Liver (tissue), 8 donors: ENCODE measurements at regions not wholly inside any gene's neighbourhood (a gene's known extent, or its start where the extent isn't known, plus 50 kb on each side); places are given as distances from the start of the nearest gene placed in this dataset.

ENCODE experiments used
- DNase-seq: peaks from one replicate; pipeline ENCODE4 v3.0.0-alpha.2; 2017; ENCODE audit warnings: low spot score
- H3K27ac ChIP-seq, 2 donors: one replicate each; pipeline ENCODE4 v1.7.0; 2013; ENCODE audit warnings: inconsistent platforms in 2 of 2, low read length in 2 of 2, control low read depth in 1 of 2, low read depth in 1 of 2, mild to moderate bottlenecking in 1 of 2
- H3K27me3 ChIP-seq, 4 donors: one replicate each; pipeline versions ENCODE4 v1.6.1 to v1.7.0; 2013; ENCODE audit warnings: low read length in 3 of 4, inconsistent platforms in 1 of 4, mild to moderate bottlenecking in 1 of 4, moderate library complexity in 1 of 4; ENCODE audit not compliant: control insufficient read depth in 4 of 4, insufficient read depth in 4 of 4
- H3K36me3 ChIP-seq, 4 donors: one replicate each; pipeline versions ENCODE4 v1.6.1 to v1.7.0; 2013; ENCODE audit warnings: low read length in 3 of 4, mild to moderate bottlenecking in 3 of 4, low read depth in 1 of 4, moderate library complexity in 1 of 4; ENCODE audit not compliant: control insufficient read depth in 4 of 4, insufficient read depth in 3 of 4
- H3K4me1 ChIP-seq, 4 donors: one replicate each; pipeline versions ENCODE4 v1.6.1 to v1.7.0; 2013; ENCODE audit warnings: low read length in 3 of 4, mild to moderate bottlenecking in 3 of 4, moderate library complexity in 1 of 4; ENCODE audit not compliant: control insufficient read depth in 4 of 4, insufficient read depth in 4 of 4
- H3K4me3 ChIP-seq, 3 donors: one replicate each; pipeline versions ENCODE4 v1.6.1 to v1.7.0; 2013; ENCODE audit warnings: low read length in 3 of 3, control low read depth in 1 of 3, low read depth in 1 of 3, mild to moderate bottlenecking in 1 of 3
- H3K9ac ChIP-seq, 2 donors: one replicate each; pipeline ENCODE4 v1.7.0; 2013; ENCODE audit warnings: low read length in 2 of 2, mild to moderate bottlenecking in 2 of 2, moderate library complexity in 2 of 2, control low read depth in 1 of 2, low read depth in 1 of 2
- H3K9me3 ChIP-seq, 4 donors: one replicate each; pipeline versions ENCODE4 v1.6.1 to v1.7.0; 2013; ENCODE audit warnings: low read length in 3 of 4; ENCODE audit not compliant: control insufficient read depth in 4 of 4
- EGR1 ChIP-seq, 2 donors: IDR thresholded peaks; 2 replicates each; pipeline ENCODE4 v1.6.1; 2016 to 2018; ENCODE audit warnings: antibody characterized with exemption in 2 of 2, low read depth in 2 of 2
- FOXA1 ChIP-seq: IDR thresholded peaks from 2 replicates; pipeline ENCODE4 v1.6.1; 2016; ENCODE audit warnings: antibody characterized with exemption
- FOXA2 ChIP-seq: IDR thresholded peaks from 2 replicates; pipeline ENCODE4 v1.6.1; 2016; ENCODE audit warnings: antibody characterized with exemption
- GABPA ChIP-seq, 2 donors: IDR thresholded peaks in 1 of 2; conservative IDR thresholded peaks in 1 of 2; 2 replicates each; pipeline ENCODE4 v1.6.1; 2016; ENCODE audit warnings: antibody characterized with exemption in 2 of 2, mild to moderate bottlenecking in 1 of 2, moderate library complexity in 1 of 2
- HNF4A ChIP-seq, 2 donors: conservative IDR thresholded peaks; 2 replicates each; pipeline ENCODE4 v1.6.1; 2016; ENCODE audit warnings: antibody characterized with exemption in 2 of 2, mild to moderate bottlenecking in 2 of 2
- HNF4G ChIP-seq: IDR thresholded peaks from 2 replicates; pipeline ENCODE4 v1.6.1; 2016; ENCODE audit warnings: antibody characterized with exemption
- JUND ChIP-seq, 2 donors: IDR thresholded peaks; 2 replicates each; pipeline ENCODE4 v1.6.1; 2016; ENCODE audit warnings: antibody characterized with exemption in 2 of 2
- NR2F2 ChIP-seq: IDR thresholded peaks from 2 replicates; pipeline ENCODE4 v1.6.1; 2016; ENCODE audit warnings: antibody characterized with exemption
- RAD21 ChIP-seq, 2 donors: IDR thresholded peaks; 2 replicates each; pipeline ENCODE4 v1.6.1; 2016; ENCODE audit warnings: antibody characterized with exemption in 2 of 2, mild to moderate bottlenecking in 2 of 2
- SP1 ChIP-seq: IDR thresholded peaks from 2 replicates; pipeline ENCODE4 v1.6.1; 2018; ENCODE audit warnings: antibody characterized with exemption, mild to moderate bottlenecking
- TAF1 ChIP-seq: conservative IDR thresholded peaks from 2 replicates; pipeline ENCODE4 v1.6.1; 2016; ENCODE audit warnings: antibody characterized with exemption, mild to moderate bottlenecking
- YY1 ChIP-seq: IDR thresholded peaks from 2 replicates; pipeline ENCODE4 v1.6.1; 2016; ENCODE audit warnings: antibody characterized with exemption, mild to moderate bottlenecking
- WGBS: extraction: QIAGEN DNeasy Blood & Tissue Kit; methylation state at CpG from one replicate; pipeline ENCODE4 v1.1.7; 2013; 5-methylcytosine and 5-hydroxymethylcytosine counted together
- TF ChIP-seq, protein P1 (sequence below): IDR thresholded peaks from 2 replicates; pipeline ENCODE4 v1.6.1; 2016; ENCODE audit warnings: antibody characterized with exemption
- TF ChIP-seq, protein P2 (sequence below): fragments of 150-350 bp; IDR thresholded peaks from 2 replicates; pipeline ENCODE4 v1.5.1; 2017; ENCODE audit warnings: improper control_type of control experiment, low read depth, low read length; ENCODE audit not compliant: missing input control
- TF ChIP-seq, protein P3 (sequence below): IDR thresholded peaks from 2 replicates; pipeline ENCODE4 v1.6.1; 2016; ENCODE audit warnings: antibody characterized with exemption
- TF ChIP-seq, protein P4 (sequence below): IDR thresholded peaks from 2 replicates; pipeline ENCODE4 v1.6.1; 2016; ENCODE audit warnings: antibody characterized with exemption
- donor health status: healthy.
- donor health status: healthy.
- donor health status: healthy.
- donor health status: healthy.
- donor health status: healthy.

DNA sequence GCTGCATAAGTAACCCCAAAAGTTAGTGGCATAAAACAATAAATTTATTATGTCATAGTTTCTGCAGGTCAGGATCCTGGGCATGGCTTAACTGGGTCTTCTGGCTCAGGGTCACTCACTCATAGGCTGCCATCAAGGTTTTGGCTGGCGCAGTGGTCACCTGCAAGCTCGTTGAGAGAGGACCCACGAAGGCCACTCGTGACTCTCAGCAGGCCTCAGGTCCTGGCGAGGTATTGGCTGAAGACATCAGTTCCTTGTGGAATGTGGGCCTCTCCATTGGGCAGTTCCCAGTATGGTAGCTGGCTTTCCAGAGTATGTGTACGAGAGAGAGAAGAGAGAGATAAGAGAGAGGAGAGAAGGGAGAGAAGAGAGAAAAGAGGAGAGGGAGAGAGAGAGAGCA, 138.3 kb upstream of the KLF14 start:
- Histone ChIP-seq H3K4me1 (no peaks in the 10 kb centered on the region), H3K36me3 (peaks cover 2 to 52% (median 23%) of the 10 kb centered on the region in 4 donors), H3K27me3 (no peaks in the 10 kb centered on the region), H3K27ac (no peak overlapping the region), H3K9ac (no peak overlapping the region), H3K4me3 (no peak overlapping the region), H3K9me3 (no peaks in the 10 kb centered on the region)
- no peak for DNase-seq
- WGBS: 93% methylated on average over 6 of the region's 6 CpGs
- TF ChIP-seq JUND (IDR thresholded peaks at IDR 0.05) (no peak), YY1 (no peak), SP1 (no peak), GABPA (IDR thresholded peaks at IDR 0.05 in 1 of 2, conservative IDR thresholded peaks at IDR 0.05 in 1 of 2) (no peak), EGR1 (IDR thresholded peaks at IDR 0.05; ENCODE audit: low read depth in 2 of 2) (no peak)
- TF ChIP-seq, protein P1, sequence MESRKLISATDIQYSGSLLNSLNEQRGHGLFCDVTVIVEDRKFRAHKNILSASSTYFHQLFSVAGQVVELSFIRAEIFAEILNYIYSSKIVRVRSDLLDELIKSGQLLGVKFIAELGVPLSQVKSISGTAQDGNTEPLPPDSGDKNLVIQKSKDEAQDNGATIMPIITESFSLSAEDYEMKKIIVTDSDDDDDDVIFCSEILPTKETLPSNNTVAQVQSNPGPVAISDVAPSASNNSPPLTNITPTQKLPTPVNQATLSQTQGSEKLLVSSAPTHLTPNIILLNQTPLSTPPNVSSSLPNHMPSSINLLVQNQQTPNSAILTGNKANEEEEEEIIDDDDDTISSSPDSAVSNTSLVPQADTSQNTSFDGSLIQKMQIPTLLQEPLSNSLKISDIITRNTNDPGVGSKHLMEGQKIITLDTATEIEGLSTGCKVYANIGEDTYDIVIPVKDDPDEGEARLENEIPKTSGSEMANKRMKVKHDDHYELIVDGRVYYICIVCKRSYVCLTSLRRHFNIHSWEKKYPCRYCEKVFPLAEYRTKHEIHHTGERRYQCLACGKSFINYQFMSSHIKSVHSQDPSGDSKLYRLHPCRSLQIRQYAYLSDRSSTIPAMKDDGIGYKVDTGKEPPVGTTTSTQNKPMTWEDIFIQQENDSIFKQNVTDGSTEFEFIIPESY: no peak
- TF ChIP-seq, protein P2, sequence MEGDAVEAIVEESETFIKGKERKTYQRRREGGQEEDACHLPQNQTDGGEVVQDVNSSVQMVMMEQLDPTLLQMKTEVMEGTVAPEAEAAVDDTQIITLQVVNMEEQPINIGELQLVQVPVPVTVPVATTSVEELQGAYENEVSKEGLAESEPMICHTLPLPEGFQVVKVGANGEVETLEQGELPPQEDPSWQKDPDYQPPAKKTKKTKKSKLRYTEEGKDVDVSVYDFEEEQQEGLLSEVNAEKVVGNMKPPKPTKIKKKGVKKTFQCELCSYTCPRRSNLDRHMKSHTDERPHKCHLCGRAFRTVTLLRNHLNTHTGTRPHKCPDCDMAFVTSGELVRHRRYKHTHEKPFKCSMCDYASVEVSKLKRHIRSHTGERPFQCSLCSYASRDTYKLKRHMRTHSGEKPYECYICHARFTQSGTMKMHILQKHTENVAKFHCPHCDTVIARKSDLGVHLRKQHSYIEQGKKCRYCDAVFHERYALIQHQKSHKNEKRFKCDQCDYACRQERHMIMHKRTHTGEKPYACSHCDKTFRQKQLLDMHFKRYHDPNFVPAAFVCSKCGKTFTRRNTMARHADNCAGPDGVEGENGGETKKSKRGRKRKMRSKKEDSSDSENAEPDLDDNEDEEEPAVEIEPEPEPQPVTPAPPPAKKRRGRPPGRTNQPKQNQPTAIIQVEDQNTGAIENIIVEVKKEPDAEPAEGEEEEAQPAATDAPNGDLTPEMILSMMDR: no peak

DNA sequence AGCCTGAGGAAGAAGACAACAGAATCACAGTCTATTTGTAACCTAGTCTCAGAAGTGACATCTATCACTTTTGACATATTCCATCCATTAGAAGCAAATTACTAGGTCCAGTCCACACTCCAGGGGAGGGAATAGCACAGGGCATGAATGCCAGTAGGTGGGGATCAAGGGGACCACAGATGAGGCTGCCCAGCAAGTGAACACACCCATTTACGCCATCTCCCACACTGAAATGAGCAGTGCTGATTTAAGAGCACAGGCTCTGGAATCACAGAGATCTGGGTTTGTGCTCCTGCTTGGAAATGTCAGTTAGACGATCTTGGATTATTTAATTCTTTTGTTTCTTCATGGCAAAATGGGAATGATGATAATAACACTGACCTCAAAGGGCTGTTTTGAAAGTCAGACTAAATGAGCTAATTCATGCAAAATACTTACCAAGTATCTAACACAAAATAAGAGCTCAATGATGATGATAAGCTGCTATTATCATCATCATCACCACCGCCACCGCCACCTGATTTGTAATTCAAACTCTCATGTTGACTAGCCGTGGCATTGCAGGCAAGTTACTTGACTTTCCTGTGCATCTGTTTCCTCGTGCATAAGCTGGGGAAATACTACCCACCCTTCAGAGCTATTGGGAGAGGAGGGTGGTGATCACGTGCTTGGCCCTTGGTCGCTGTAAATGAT, 138.9 kb upstream of the KLF14 start:
- no peak for DNase-seq
- Histone ChIP-seq H3K27me3 (no peaks in the 10 kb centered on the region), H3K9me3 (no peaks in the 10 kb centered on the region), H3K9ac (no peak overlapping the region), H3K27ac (no peak overlapping the region), H3K4me3 (no peak overlapping the region), H3K4me1 (no peaks in the 10 kb centered on the region), H3K36me3 (peaks cover 2 to 52% (median 27%) of the 10 kb centered on the region in 4 donors)
- WGBS: 88% methylated on average over 8 of the region's 8 CpGs
- TF ChIP-seq SP1: no peak
- TF ChIP-seq EGR1 (IDR thresholded peaks at IDR 0.05; ENCODE audit: low read depth in 2 of 2): no peak
- no peak for TF ChIP-seq FOXA1
- TF ChIP-seq JUND (IDR thresholded peaks at IDR 0.05): no peak
- TF ChIP-seq NR2F2: no peak
- TF ChIP-seq, protein P3, sequence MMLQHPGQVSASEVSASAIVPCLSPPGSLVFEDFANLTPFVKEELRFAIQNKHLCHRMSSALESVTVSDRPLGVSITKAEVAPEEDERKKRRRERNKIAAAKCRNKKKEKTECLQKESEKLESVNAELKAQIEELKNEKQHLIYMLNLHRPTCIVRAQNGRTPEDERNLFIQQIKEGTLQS: no peak
- TF ChIP-seq HNF4A (conservative IDR thresholded peaks at IDR 0.05): no peak
- TF ChIP-seq HNF4G: no peak
- TF ChIP-seq TAF1: no peak
- TF ChIP-seq FOXA2: no peak
- TF ChIP-seq RAD21 (IDR thresholded peaks at IDR 0.05): no peak
- TF ChIP-seq, protein P4, sequence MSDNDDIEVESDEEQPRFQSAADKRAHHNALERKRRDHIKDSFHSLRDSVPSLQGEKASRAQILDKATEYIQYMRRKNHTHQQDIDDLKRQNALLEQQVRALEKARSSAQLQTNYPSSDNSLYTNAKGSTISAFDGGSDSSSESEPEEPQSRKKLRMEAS: no peak
